Smooth muscle cell (in vitro differentiated cells): ENCODE measurements at regions not wholly inside any gene's neighbourhood (a gene's known extent, or its start where the extent isn't known, plus 50 kb on each side); places are given as distances from the start of the nearest gene placed in this dataset.
"Not testable (repeated sequence)": the region's sequence is repeated elsewhere in the genome, so short reads cannot be mapped to it uniquely, and the experiment has no call there.

Source experiments
- DNase-seq: peaks from one replicate; lab custom pipeline; 2025; ENCODE audit not compliant: unreplicated experiment; lab: John Stamatoyannopoulos, UW
- H2AFZ ChIP-seq: fragments of 200-600 bp; sonication (generic); 2 replicates; pipeline ENCODE4 v1.6.0; 2016; ENCODE audit warnings: antibody characterized with exemption, low read depth, mild to moderate bottlenecking
- H3F3A ChIP-seq: fragments of 200-600 bp; sonication (generic); 2 replicates; pipeline ENCODE4 v1.6.0; 2017; ENCODE audit warnings: antibody characterized with exemption, low read depth
- H3K27ac ChIP-seq: fragments of 200-600 bp; sonication (generic); 2 replicates; pipeline ENCODE4 v1.5.1; 2016; ENCODE audit warnings: low read depth, mild to moderate bottlenecking
- H3K27me3 ChIP-seq: fragments of 200-600 bp; sonication (generic); 2 replicates; pipeline ENCODE4 v1.6.1; 2016; ENCODE audit warnings: low read depth, mild to moderate bottlenecking
- H3K36me3 ChIP-seq: fragments of 200-600 bp; sonication (generic); 2 replicates; pipeline ENCODE4 v1.5.1; 2016; ENCODE audit warnings: low read depth
- H3K4me1 ChIP-seq: fragments of 200-600 bp; sonication (generic); 2 replicates; pipeline ENCODE4 v1.5.1; 2016; ENCODE audit warnings: low read depth
- H3K4me2 ChIP-seq: fragments of 200-600 bp; sonication (generic); 2 replicates; pipeline ENCODE4 v1.6.0; 2016; ENCODE audit warnings: mild to moderate bottlenecking
- H3K4me3 ChIP-seq: fragments of 200-600 bp; sonication (generic); 2 replicates; pipeline ENCODE4 v1.5.1; 2016; ENCODE audit warnings: mild to moderate bottlenecking
- H3K79me2 ChIP-seq: fragments of 200-600 bp; sonication (generic); 2 replicates; pipeline ENCODE4 v1.6.0; 2016; ENCODE audit warnings: low read depth, mild to moderate bottlenecking
- H3K9ac ChIP-seq: fragments of 200-600 bp; sonication (generic); 2 replicates; pipeline ENCODE4 v1.6.0; 2016; ENCODE audit warnings: low read depth
- H3K9me3 ChIP-seq: fragments of 200-600 bp; sonication (generic); replicated peaks from 2 replicates; pipeline ENCODE4 v1.5.1; 2016; ENCODE audit warnings: low read depth
- H4K20me1 ChIP-seq: fragments of 200-600 bp; sonication (generic); 2 replicates; pipeline ENCODE4 v1.6.0; 2016; ENCODE audit warnings: low read depth
- WGBS: methylation state at CpG from one replicate; pipeline ENCODE4 v1.1.7; 2016; ENCODE audit warnings: low lambda C conversion rate; 5-methylcytosine and 5-hydroxymethylcytosine counted together
- TF ChIP-seq, protein P1 (sequence below): fragments of 200-600 bp; sonication (generic); IDR thresholded peaks from 2 replicates; pipeline ENCODE4 v1.5.1; 2017; ENCODE audit warnings: borderline replicate concordance, mild to moderate bottlenecking, antibody characterized with exemption; ENCODE audit not compliant: insufficient read depth, poor library complexity, severe bottlenecking

DNA sequence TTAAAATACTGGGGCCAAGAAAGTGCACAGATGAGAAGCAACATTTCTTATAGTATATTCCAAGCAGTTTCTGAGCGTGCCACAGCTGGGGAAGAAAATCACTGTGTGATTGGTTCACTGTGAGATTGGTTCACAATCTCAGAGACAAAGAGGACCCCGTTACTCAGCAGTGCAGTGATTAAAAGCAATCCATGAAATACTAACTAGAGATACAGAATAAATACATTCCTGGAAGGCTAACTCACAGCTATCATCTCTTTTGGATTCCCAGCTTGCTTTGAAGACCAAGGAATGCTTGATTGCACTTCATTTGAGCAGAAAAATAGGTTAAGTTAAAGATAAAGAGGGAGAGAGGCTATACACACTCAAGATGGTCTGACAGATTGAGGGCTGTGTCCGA lies 132.1 kb upstream of the RAPGEF2 start:
- no peak for DNase-seq

DNA sequence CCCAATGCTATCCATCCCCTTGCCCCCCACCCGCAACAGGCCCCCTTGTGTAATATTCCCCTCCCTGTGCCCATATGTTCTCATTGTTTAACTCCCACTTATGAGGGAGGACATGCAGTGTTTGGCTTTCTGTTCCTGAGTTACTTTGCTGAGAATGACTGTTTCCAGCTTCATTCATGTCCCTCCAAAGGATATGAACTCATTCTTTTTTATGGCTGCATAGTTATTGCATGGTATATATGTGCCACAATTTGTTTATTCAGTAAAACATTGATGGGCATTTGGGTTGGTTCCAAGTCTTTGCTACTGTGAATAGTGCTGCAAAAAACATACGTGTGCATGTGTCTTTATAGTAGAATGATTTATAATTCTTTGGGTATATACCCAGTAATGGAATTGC lies 128.4 kb upstream of the RAPGEF2 start:
- not testable (repeated sequence) for H3K27me3 ChIP-seq, H4K20me1 ChIP-seq, H3K4me1 ChIP-seq, H3F3A ChIP-seq, H2AFZ ChIP-seq, H3K4me2 ChIP-seq, H3K27ac ChIP-seq, H3K4me3 ChIP-seq, DNase-seq, H3K36me3 ChIP-seq, H3K79me2 ChIP-seq, H3K9ac ChIP-seq, H3K9me3 ChIP-seq
- 100% methylated on average over 2 of the region's 2 CpGs for WGBS

More for the DNA sequence above, 132.1 kb upstream of the RAPGEF2 start:
- H3K4me2 ChIP-seq = no peak overlapping the region
- TF ChIP-seq, protein P1, sequence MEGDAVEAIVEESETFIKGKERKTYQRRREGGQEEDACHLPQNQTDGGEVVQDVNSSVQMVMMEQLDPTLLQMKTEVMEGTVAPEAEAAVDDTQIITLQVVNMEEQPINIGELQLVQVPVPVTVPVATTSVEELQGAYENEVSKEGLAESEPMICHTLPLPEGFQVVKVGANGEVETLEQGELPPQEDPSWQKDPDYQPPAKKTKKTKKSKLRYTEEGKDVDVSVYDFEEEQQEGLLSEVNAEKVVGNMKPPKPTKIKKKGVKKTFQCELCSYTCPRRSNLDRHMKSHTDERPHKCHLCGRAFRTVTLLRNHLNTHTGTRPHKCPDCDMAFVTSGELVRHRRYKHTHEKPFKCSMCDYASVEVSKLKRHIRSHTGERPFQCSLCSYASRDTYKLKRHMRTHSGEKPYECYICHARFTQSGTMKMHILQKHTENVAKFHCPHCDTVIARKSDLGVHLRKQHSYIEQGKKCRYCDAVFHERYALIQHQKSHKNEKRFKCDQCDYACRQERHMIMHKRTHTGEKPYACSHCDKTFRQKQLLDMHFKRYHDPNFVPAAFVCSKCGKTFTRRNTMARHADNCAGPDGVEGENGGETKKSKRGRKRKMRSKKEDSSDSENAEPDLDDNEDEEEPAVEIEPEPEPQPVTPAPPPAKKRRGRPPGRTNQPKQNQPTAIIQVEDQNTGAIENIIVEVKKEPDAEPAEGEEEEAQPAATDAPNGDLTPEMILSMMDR = no peak
- H2AFZ ChIP-seq = no peak overlapping the region
- H3K79me2 ChIP-seq = no peaks in the 10 kb centered on the region
- H3K9me3 ChIP-seq = no peaks in the 10 kb centered on the region
- H3K4me1 ChIP-seq = no peaks in the 10 kb centered on the region
- no peak overlapping the region for H3K27ac ChIP-seq
- H3K27me3 ChIP-seq = no peaks in the 10 kb centered on the region
- H4K20me1 ChIP-seq = no peaks in the 10 kb centered on the region
- no peak overlapping the region for H3K4me3 ChIP-seq
- 72% methylated on average over 3 of the region's 3 CpGs for WGBS
- no peak overlapping the region for H3K9ac ChIP-seq
- no peaks in the 10 kb centered on the region for H3K36me3 ChIP-seq
- no peaks in the 10 kb centered on the region for H3F3A ChIP-seq

DNA sequence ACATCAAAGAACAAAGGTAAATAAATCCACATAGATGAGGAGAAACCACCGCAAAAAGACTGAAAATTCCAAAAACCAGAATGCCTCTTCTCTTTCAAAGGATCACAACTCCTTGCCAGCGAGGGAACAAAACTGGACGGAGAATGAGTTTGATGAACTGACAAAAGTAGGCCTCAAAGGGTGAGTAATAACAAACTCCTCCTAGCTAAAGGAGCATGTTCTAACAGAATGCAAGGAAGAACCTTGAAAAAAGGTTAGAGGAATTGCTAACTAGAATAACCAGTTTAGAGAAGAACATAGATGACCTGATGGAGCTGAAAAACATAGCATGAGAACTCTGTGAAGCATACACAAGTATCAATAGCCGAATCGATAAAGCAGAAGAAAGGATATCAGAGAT lies 122.2 kb upstream of the RAPGEF2 start:
- not testable (repeated sequence) for H2AFZ ChIP-seq, H3K79me2 ChIP-seq, H3K4me1 ChIP-seq, H3K36me3 ChIP-seq, H3K4me3 ChIP-seq, H3K9me3 ChIP-seq, H3K27me3 ChIP-seq, H3K4me2 ChIP-seq, DNase-seq, H3K27ac ChIP-seq, H3F3A ChIP-seq, H3K9ac ChIP-seq, H4K20me1 ChIP-seq
- WGBS = 98% methylated on average over 5 of the region's 5 CpGs

DNA sequence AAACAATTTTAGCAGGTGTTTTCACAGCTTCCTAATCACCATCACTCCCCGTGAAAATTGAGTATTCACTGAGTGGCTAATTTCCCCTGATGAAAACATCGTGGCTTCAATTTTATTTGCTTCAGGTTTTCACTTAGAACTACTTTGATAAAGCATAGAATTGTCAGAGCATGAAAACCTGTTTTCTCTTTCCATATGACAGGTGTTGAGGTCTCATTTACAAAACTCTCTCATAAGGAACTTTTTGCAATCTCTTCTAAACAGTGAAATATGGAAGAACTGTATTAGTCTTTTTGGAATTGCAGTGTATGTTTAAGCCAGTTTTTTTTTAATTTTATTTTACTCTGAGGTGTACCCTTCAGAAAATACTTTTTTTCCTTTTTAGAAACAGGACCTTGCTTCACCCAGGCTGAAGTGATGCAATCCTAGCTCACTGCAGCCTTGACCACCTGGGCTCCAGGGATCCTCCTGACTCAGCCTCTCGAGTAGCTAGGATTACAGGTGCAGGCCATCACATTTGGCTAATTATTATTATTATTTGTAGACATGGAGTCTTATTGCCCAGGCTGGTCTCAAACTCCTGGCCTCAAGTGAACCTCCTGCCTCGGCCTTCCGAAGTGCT lies 111.2 kb upstream of the RAPGEF2 start:
- Histone ChIP-seq H3K9ac (no peak overlapping the region), H3K9me3 (no peaks in the 10 kb centered on the region), H3K27ac (no peak overlapping the region), H3K4me3 (no peak overlapping the region), H3K79me2 (no peaks in the 10 kb centered on the region), H2AFZ (no peak overlapping the region), H4K20me1 (no peaks in the 10 kb centered on the region), H3K4me2 (no peak overlapping the region), H3F3A (no peaks in the 10 kb centered on the region), H3K36me3 (no peaks in the 10 kb centered on the region), H3K27me3 (no peaks in the 10 kb centered on the region), H3K4me1 (peaks cover 3% of the 10 kb centered on the region)
- no peak for DNase-seq
- TF ChIP-seq, protein P1 = no peak
- WGBS = 91% methylated on average over 5 of the region's 5 CpGs

DNA sequence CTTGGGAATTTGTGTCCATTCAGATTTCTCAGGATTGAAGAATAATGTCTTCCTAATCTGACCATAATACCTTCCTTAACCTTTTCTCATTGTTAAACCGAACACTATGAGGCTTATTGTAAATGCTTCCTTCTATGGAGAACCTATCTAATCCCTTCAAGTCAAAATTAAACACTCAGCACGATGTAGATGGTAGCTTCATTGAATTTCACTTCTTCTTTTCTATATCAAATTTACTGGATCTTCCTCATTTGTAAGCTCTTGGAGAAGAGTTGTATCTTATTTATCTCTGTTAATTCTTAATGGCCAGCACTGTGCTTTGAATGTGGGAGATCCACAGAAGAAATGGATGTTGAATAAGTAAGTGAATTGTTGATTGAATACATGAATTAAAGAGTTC lies 109.0 kb upstream of the RAPGEF2 start:
- Histone ChIP-seq H3K4me1 (peaks cover 6% of the 10 kb centered on the region), H4K20me1 (no peaks in the 10 kb centered on the region), H3K27ac (no peak overlapping the region), H3K27me3 (no peaks in the 10 kb centered on the region), H3K4me2 (no peak overlapping the region), H3F3A (no peaks in the 10 kb centered on the region), H3K4me3 (no peak overlapping the region), H2AFZ (no peak overlapping the region), H3K79me2 (no peaks in the 10 kb centered on the region), H3K9me3 (no peaks in the 10 kb centered on the region), H3K9ac (no peak overlapping the region), H3K36me3 (no peaks in the 10 kb centered on the region)
- TF ChIP-seq, protein P1 = no peak
- 87% methylated on average over 2 of the region's 2 CpGs for WGBS
- DNase-seq = no peak
